HG02763 (cell line): ENCODE measurements at regions not wholly inside any gene's neighbourhood (a gene's known extent, or its start where the extent isn't known, plus 50 kb on each side); places are given as distances from the start of the nearest gene placed in this dataset.
"Not testable (repeated sequence)": the region's sequence is repeated elsewhere in the genome, so short reads cannot be mapped to it uniquely, and the experiment has no call there.

Experiments
- ATAC-seq: cut with Tn5 transposase; IDR thresholded peaks from one replicate; pipeline ENCODE4 v1.9.1; 2021; ENCODE audit warnings: mild to moderate bottlenecking, moderate library complexity; ENCODE audit not compliant: unreplicated experiment

GRCh38 chrX:121283921-121284320 is 236.5 kb downstream of the GLUD2 start:
- ATAC-seq = no peak

GRCh38 chrX:121298499-121298898 is 251.1 kb downstream of the GLUD2 start:
- ATAC-seq = no peak

GRCh38 chrX:121301356-121301755 is 253.9 kb downstream of the GLUD2 start:
- no peak for ATAC-seq

GRCh38 chrX:121301822-121302221 is 254.4 kb downstream of the GLUD2 start:
- ATAC-seq = no peak

GRCh38 chrX:121307449-121307848 is 260.0 kb downstream of the GLUD2 start:
- peak; percentile 77 for ATAC-seq

- ATAC-seq = peak; percentile 63
These were observed 260.9 kb downstream of the GLUD2 start for GRCh38 chrX:121308276-121308805.

- ATAC-seq = no peak
These were observed 263.4 kb downstream of the GLUD2 start for GRCh38 chrX:121310820-121311219.

GRCh38 chrX:121320441-121320840 is 273.0 kb downstream of the GLUD2 start:
- ATAC-seq = no peak

- ATAC-seq = no peak
These were observed 274.7 kb downstream of the GLUD2 start for GRCh38 chrX:121322159-121322558.

- ATAC-seq = no peak
These were observed 275.9 kb downstream of the GLUD2 start for GRCh38 chrX:121323337-121323736.

- ATAC-seq = no peak
These were observed 286.5 kb downstream of the GLUD2 start for GRCh38 chrX:121333942-121334341.

GRCh38 chrX:121336831-121337421 is 289.5 kb downstream of the GLUD2 start:
- no peak for ATAC-seq

- ATAC-seq = no peak
These were observed 290.4 kb downstream of the GLUD2 start for GRCh38 chrX:121337816-121338215.

- ATAC-seq = no peak
These were observed 301.9 kb downstream of the GLUD2 start for GRCh38 chrX:121349263-121349662.

- no peak for ATAC-seq
These were observed 308.9 kb downstream of the GLUD2 start for GRCh38 chrX:121356139-121356849.

- no peak for ATAC-seq
These were observed 309.4 kb downstream of the GLUD2 start for GRCh38 chrX:121356850-121357171.

- ATAC-seq = no peak
These were observed 312.9 kb downstream of the GLUD2 start for GRCh38 chrX:121360280-121360679.

- no peak for ATAC-seq
These were observed 318.3 kb downstream of the GLUD2 start for GRCh38 chrX:121365572-121366161.

- no peak for ATAC-seq
These were observed 327.1 kb downstream of the GLUD2 start for GRCh38 chrX:121374471-121374870.

GRCh38 chrX:121381915-121382314 is 334.5 kb downstream of the GLUD2 start:
- not testable (repeated sequence) for ATAC-seq

- no peak for ATAC-seq
These were observed 342.7 kb downstream of the GLUD2 start for GRCh38 chrX:121389976-121390714.

GRCh38 chrX:121405826-121406225 is 358.4 kb downstream of the GLUD2 start:
- no peak for ATAC-seq
